ENCODE measurements at regions not wholly inside any gene's neighbourhood (a gene's known extent, or its start where the extent isn't known, plus 50 kb on each side); places are given as distances from the start of the nearest gene placed in this dataset.

DNA sequence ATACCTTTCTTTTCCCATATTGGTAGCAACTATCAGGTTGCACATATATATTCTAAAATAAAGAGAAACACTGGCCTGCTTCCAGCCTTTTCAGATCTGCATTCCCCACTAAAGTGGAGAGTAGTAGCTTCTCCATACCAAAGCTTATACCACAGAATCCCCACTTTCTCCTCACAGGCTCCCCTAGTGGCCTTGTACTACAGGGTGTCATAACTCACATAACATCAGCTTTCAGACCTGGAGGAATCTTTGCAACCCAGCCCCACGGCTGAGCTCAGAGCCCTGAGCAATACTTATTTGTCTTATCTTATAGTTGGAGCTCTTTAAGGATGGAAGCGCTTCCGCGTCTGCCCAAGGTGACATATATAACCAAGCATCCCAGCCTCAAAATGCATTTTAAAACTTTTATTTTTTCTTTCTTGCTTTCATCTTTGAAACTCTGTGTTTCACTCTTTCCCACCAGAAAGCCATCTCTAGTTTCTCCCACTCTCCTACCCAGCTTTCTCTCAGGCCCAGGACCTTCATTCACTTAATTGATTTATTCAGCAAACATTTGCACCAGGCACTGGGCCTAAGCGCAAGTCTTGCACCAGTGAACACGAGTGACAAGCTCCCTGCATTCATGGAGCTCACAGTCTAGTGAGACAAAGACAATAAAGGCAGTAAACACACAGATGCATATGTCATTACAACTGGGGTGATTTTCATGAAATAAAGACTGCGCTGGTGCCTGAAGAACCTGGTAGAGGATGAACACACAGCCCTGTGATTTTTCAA is 254.7 kb downstream of the IPO8 start:
- no peak for FAIRE-seq
- no peak for DNase-seq (ENCODE audit: insufficient read length, low spot score)

DNA sequence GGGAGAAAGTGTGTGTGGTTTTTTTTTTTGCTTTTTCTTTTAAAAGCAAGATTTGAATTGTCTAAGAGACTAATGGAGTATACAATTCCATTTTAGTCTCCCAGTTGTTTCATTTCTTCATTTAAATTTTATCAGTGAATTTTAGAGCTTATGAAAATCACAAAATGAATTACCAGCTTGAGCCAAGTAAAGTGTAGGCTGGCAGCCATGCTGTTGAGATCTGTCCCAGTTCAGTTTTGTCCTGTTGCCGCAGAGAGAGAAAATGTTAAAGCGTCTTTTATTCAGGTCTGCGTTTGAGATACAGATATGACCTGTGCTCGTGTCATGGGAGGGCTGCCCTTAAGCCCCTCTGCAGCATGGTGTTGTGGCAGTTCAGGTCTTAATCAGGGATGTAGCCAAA is 256.5 kb downstream of the IPO8 start:
- FAIRE-seq (no peak), DNase-seq (ENCODE audit: insufficient read length, low spot score) (no peak)

DNA sequence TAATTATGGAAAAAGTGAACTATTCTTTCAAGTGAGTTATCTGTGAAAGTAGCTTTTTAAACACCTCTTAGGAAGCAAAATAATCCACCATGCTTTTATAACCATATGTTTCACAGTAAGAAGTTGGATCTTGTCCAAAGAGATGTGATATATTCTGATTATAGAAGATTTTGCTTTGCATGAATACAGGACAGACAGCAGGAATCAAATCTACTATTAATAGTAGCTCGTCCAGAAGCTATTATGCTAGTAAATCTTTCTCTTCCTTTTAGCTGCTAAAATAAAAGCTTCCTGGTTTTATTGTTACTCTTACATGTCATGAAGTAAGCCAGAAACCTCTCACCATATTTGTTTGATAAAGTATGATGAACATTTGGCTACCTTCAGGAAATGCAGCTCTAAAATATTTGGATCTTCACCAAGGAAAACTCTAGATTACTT is 257.0 kb downstream of the IPO8 start:
- DNase-seq (ENCODE audit: insufficient read length, low spot score): no peak
- FAIRE-seq: no peak

DNA sequence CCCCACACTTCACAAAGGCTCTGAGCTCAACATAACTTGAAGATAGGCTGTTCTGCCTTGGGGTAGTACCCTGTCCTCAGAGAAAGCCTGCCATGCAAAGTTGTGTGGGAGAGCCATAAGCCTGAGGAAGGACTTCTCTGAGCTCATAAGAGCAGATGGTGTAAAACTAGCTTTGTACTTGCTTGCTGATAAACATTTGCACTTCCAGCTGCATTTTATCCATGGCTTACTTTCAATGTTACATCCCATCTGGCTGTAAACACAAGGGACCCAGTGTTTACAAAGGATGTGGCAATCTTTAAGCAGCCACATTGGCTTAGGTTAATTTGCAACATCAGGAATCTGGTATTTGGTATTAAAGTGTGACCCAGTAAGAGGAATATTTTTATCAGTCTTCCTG is 258.1 kb downstream of the IPO8 start:
- FAIRE-seq: no peak
- no peak for DNase-seq (ENCODE audit: insufficient read length, low spot score)

DNA sequence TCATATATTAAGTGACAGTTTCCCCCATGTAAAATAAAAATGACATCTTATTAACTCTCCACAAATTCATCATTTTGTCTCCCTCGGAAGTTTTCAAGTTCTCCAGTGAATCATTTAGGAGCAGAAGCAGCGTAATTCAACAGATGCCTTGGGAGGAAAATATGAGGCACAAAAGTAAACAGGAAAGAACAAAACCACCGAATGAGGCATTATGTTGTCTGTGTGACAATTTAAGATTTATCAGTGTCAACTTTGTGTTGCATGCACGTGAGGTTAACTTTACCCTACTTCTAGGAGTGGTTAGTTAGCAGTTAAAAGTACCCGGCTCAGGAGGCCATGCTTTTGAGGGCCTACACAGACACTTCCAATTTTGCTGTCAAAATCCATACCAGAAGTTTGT is 258.6 kb downstream of the IPO8 start:
- no peak for FAIRE-seq

DNA sequence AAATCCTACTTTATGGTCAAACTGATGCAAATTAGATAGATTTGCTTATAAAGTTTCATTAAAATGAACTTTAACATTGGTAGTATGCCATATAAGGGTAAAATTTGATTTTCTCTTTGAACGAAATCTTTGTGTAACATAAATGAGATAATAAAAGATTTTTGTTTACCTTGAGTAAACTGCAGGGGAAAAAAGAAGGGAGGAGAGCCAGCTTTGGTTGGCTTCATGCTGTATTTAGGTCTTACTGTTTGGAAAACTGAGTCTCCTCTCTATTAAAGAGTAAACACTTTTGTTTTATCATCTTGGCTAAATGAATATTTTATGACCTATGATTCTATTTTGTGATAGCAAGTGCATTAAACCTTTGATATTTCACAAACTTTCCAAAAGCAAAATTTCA is 267.6 kb downstream of the IPO8 start:
- DNase-seq (ENCODE audit: insufficient read length, low spot score): no peak
- FAIRE-seq: no peak

More for the DNA sequence above, 258.6 kb downstream of the IPO8 start:
- no peak for DNase-seq (ENCODE audit: insufficient read length, low spot score)

DNA sequence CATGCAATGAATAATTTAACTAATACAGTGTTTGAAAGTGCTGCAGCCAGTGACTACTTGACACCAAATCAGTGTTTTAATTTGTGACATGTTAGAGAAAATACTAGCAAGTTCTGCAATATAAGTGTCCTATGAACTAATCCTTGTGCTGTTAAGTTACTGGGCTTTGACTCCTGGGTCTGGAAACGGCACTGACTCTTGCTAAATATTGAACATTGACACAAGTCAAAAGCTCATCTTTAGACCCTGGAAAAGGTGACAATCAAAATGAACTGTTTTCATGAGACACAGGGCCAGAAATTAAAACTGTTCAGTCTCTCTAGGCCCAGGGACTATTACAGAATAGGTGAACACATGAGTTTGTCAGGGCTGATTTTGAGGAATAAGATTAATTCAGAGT is 268.1 kb downstream of the IPO8 start:
- no peak for FAIRE-seq

DNA sequence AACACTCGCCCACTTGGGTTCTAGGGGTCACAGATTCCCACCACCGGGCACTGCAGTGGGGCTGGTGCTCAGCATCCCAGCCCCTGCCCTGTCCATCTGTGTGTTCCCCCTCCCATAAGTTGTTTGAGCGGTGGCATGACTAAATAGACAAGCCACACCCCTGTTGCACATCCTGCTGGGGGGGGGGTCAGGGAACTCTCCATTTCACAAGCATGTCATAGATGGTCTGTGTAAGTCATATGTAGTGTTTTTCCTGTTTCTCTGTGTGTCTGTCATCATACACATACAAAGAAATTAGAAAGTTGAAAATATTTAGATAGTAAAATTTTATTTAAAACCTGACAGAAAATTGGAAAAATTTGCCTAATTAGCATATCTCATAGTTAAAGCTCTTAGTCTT is 270.2 kb downstream of the IPO8 start:
- FAIRE-seq (no peak), DNase-seq (ENCODE audit: insufficient read length, low spot score) (no peak)

More for the DNA sequence above, 268.1 kb downstream of the IPO8 start:
- no peak for DNase-seq (ENCODE audit: insufficient read length, low spot score)

DNA sequence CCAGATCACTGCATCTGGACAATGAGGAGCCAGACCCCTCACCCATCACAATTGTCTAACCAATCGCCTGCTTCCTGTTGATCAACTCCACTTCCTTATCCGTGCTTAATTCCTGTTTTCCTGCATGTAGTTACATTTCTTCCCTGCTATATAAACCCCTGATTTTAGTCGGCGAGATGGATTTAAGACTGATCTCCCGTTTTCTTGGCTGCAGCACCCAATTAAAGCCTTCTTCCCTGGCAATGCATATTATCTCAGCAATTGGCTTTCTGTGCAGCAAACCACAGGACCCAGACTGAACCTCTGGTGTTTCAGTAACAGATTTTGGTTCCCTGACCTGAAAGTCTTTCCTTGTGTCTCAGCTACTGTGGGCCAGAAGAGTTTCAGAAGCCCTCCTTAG is 272.3 kb downstream of the IPO8 start:
- no peak for DNase-seq (ENCODE audit: insufficient read length, low spot score)
- FAIRE-seq: no peak

DNA sequence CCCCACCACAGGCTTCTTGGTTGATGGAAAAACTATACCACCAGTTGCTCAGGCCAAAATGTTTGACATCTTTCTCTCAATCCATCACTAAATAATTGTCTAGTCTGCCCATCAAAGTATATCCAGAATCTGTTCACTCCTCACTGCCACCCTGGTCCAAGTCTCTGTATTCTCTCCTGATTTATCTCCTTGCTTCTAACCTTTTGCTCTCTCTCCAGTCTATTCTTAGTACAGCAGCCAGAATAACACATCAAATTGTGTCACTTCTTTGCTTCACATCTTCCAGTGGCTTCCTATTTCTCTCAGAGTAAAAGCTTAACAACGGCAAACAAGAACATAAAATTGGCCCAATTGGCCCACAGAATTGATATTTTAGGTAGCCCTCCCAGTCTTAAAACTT is 272.8 kb downstream of the IPO8 start:
- DNase-seq (ENCODE audit: insufficient read length, low spot score) (no peak), FAIRE-seq (no peak)

DNA sequence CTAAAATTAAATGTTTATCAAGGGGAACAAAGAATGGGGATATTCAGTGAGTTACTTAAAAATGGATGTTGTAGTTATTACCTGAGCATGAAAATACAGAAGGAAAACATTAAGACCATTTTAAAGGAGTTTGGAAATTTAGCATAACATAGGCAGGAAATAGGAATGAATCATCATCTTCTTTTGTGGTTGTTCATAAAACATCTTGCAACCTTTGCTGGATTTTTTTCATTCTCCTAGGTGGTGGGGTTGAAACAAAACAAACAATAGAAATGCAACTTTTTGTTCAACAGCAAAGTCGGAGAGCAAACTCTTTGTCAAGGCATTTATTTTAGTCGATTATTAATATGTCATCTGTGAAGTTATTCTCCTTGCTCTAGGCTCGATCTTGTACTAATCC is 275.1 kb downstream of the IPO8 start:
- DNase-seq (ENCODE audit: insufficient read length, low spot score) (no peak), FAIRE-seq (no peak)

DNA sequence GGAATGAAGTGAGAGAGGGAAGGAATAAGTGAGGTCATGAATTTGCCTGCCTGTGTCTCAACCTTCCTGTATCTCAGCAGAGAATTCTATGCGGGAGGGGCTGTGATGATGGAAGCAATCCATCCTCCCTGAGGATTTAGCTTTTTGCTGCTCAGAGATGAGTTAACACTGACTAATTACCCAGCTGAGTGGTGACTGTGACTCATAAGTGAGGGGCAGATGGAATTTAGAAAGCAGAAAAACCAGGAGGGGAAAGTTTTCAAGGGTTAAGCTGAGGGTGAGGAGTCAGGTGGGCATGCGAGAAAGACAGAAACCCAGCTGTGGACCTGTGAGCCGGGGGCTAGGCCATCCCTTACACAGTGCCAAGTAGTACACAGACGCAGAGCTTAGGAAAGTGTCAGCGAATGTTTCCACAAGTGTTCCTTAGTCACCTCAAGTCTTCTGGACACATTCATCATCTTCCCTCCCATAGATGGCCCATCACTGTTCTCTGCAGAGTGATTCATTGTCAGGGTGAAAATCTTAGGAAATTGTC is 277.9 kb downstream of the IPO8 start:
- FAIRE-seq (no peak), DNase-seq (ENCODE audit: insufficient read length, low spot score) (no peak)

DNA sequence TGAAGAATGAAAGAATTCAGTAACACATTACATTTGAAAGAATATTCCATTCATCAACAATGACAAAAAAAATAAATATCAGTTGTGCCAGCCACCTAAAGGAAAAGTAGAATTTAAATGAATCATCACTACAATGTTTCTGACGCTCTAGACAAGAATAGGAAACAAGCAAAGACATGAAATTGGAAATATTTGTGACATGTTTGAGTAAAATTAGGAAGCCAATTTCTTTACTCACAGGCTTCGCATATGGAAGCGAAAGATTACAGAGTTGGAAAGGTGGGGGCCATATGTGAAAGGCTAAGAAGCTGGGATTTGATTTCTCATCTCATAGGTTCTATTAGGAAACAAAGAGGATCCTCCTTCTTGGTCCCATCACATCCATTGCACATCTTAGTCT is 279.0 kb downstream of the IPO8 start:
- no peak for FAIRE-seq
- no peak for DNase-seq (ENCODE audit: insufficient read length, low spot score)

DNA sequence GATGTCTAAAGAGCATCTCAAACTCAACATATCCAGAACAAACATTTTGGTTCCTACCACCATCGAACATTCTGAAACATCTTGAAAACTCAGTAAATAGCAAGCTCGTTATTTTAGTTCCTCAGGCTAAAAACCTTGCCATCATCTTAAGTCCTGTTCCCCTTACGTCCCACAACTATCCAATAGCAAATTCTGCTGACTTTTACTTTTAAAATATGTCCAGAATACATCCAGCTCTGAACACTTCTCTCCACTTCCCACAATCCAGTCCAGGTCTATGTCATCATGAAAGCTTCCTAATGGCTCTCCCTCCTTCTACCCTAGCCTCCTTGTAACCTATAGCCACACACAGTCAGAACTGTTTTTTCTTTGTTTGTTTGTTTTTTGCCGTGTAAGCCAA is 279.9 kb downstream of the IPO8 start:
- FAIRE-seq (no peak), DNase-seq (ENCODE audit: insufficient read length, low spot score) (no peak)

DNA sequence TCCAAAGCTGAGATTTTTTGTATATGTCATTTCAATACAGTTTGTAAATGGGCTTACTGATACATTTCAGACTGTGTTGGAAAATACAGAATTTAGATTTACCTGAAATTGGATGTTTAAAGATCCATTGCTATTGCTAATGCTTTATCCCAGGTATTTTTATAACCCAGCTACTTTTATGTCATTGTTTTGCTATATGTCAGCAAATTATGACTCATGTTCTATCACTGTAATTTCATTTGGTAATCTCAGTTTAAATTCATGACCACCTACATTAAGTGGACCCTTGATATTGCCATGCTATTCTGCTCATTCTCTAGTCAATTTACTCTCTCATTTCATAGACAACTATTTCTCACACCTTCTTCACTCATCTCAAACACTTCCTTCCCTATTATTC is 281.2 kb downstream of the IPO8 start:
- DNase-seq (ENCODE audit: insufficient read length, low spot score): no peak
- no peak for FAIRE-seq

DNA sequence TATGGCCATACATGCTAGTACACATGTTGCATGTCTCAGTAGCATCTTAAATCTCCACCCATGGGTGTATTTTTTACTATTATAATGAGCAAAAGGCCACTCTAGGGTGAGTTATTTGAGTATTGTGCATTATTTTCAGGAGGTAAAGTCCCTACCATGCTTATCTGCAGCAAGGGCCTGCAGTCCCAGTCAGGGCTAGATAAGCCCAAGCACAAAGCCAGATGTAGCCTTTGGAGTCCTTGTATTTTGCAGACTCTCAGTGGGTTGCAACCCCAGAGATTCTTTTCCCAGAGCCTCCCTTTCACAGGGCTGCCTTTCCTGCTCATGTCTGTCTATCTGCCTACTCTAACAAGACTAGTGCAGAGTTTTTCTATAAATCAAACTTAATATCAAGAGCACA is 295.3 kb downstream of the IPO8 start:
- FAIRE-seq (no peak), DNase-seq (ENCODE audit: insufficient read length, low spot score) (no peak)

DNA sequence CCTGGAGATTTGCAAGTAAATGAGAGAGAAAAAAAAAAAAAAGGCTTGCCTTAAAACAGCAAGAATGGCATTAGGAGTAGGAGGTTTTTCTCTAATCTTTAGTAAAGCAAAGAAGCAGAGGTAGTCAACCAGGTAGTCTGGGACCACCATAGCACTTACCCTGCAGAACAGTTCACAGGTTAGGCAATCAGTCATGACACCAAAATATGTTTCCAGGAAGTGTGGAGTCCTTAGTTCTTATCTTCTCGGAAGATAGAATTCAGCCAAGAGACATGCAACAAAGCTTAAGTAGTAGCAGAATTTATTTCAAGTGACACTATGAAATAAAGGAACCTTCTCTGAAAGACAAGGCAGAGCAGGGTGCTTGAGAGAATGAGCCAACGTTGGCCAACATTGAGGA is 295.8 kb downstream of the IPO8 start:
- DNase-seq (ENCODE audit: insufficient read length, low spot score) (no peak), FAIRE-seq (no peak)

DNA sequence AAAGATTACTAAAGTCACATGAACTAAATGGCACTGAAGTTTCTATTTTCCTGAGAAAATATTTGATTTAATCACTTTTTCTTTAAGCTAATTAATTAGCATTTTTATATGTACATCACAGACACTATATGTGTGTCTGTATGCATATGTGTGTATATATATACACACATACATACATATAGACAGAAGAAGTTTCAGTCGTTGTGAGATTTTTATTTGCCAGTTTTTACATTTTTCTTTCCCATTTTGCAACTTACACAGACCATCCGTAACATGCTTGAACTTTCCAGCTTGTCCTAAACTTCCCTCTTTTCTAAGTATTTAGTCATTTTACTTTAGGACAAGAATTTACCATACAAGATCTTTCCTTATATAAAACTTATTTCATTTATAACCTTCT is 299.1 kb downstream of the IPO8 start:
- FAIRE-seq (no peak), DNase-seq (ENCODE audit: insufficient read length, low spot score) (no peak)

DNA sequence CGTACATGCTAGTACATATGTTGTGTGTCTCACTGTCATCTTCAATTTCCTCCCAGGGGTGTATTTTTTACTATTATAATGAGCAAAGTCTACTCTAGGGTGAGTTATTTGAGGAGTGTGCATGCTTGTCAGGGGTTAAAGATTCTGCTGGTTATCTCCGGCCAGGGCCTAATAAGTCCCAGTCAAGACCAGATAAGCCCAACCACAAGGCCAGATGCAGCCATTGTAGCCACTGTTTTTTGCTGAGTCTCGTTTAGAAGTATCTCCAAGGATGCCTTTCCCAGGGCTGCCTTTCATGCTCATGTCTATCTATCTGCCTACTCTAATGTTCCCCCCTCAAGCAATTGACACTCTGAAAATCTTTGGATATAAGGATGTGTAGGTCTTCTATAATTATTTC is 300.5 kb downstream of the IPO8 start:
- DNase-seq (ENCODE audit: insufficient read length, low spot score): no peak

DNA sequence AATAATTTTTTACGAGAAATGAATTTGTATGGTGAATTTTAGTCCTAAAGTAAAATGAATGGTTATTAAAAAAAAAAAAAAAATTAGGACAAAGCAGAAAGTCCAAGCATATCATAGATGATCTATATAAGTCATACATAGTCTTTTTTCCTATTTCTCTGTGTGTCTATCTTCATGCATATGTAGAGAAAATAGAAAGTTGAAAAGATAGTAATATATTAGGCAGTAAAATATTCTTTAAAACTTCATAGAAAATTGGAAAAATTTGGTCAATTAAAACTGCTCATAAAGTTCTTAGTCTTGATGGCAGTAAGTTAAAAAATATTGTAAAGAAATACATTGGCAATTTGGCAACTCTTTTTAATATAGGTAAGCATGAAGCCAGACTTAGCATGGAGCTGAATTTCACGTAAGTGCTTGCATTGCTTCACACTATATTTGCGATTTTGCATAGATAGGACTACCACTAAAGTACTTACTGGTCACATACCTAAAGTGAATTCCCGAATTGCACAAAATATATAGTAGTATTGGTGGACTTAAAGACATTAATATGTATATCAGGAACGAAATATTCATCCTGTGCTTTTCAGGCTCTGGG is 303.8 kb downstream of the IPO8 start:
- FAIRE-seq (no peak), DNase-seq (ENCODE audit: insufficient read length, low spot score) (no peak)

More for the DNA sequence above, 300.5 kb downstream of the IPO8 start:
- FAIRE-seq: no peak

DNA sequence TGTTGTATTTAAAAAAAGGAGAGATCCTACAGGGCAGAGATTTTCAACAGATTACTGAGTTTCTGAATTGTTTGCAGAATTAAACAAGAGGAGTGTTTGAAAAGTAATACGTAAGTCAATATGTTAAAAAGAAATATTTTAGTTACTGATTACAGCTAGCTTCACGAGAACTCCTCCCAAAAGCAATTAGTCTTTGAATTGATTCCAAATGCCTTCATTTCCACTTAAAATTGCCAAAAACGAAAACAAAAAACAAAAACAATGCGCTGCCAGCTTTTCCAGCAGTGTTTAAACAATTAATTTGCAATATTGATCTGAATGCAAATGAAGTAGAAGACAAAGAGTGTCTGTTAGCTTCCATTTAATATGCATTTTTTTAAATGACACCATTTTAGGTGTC is 310.0 kb downstream of the IPO8 start:
- FAIRE-seq (no peak), DNase-seq (ENCODE audit: insufficient read length, low spot score) (no peak)

DNA sequence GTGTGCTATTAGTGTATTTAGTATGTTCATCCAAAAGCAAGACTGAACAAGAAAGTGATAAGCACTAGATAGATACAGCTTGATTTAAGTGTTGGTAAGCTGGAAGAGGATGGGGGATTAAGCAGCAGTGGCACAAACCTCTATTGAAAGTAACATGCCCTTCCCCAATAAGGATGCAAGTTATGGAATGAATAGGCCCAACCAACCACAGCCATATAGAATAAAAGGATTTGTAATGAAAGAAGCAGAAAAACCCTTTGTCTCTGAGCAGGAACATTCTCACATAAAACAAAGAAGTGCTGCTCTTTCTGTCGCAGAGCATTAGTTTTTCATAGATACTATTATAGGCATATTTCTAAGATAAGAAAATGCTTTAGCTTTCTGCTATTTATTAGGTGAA is 310.7 kb downstream of the IPO8 start:
- FAIRE-seq (no peak), DNase-seq (ENCODE audit: insufficient read length, low spot score) (no peak)

All from GM19239 (cell line).